H1 (cell line): ENCODE measurements at regions not wholly inside any gene's neighbourhood (a gene's known extent, or its start where the extent isn't known, plus 50 kb on each side); places are given as distances from the start of the nearest gene placed in this dataset.

Experiments used
- CTCF ChIA-PET: fragments of 300-600 bp; sonication (Branson Sonifier 250); formaldehyde crosslinking; loops from one replicate; lab custom pipeline; 2021; ENCODE audit not compliant: partially characterized antibody; lab: Charles Lee
- POLR2A ChIA-PET: fragments of 300-600 bp; sonication (Branson Sonifier 250); formaldehyde crosslinking; loops from one replicate; lab custom pipeline; 2021; ENCODE audit warnings: inconsistent platforms; ENCODE audit not compliant: partially characterized antibody; lab: Charles Lee
- DNase-seq, 2 experiments: peaks; one replicate each; pipeline versions ENCODE4 v3.0.0 to v3.0.0-alpha.2; 2010 to 2022; ENCODE audit warnings: low spot score in 2 of 2, low read depth in 1 of 2, mixed read lengths in 1 of 2
- FAIRE-seq: peaks from 2 replicates; lab custom pipeline; 2011; peaks lifted over from hg19 to GRCh38; lab: Jason Lieb, UNC
- H2AFZ ChIP-seq: 2 replicates; pipeline ENCODE4 v1.8.1; 2012; ENCODE audit warnings: low read length, inconsistent platforms
- H2AK5ac ChIP-seq: 2 replicates; pipeline ENCODE4 v1.6.1; 2013; ENCODE audit warnings: low read depth, low read length
- H2BK120ac ChIP-seq: replicated peaks from 2 replicates; pipeline ENCODE3; 2013; ENCODE audit warnings: low read depth, low read length, inconsistent platforms
- H2BK12ac ChIP-seq: 2 replicates; pipeline ENCODE4 v1.6.1; 2013; ENCODE audit warnings: low read depth, low read length
- H2BK15ac ChIP-seq: 2 replicates; pipeline ENCODE4 v1.6.1; 2013; ENCODE audit warnings: low read length
- H2BK20ac ChIP-seq: 2 replicates; pipeline ENCODE4 v1.6.1; 2013; ENCODE audit warnings: low read length
- H2BK5ac ChIP-seq: 2 replicates; pipeline ENCODE4 v1.6.1; 2013; ENCODE audit warnings: low read depth, low read length
- H3K14ac ChIP-seq: 2 replicates; pipeline ENCODE4 v1.6.1; 2013; ENCODE audit warnings: inconsistent platforms; ENCODE audit not compliant: insufficient read length
- H3K18ac ChIP-seq: 2 replicates; pipeline ENCODE4 v1.6.1; 2013; ENCODE audit warnings: low read length; ENCODE audit errors: extremely low read depth
- H3K23ac ChIP-seq: 2 replicates; pipeline ENCODE4 v1.6.1; 2013; ENCODE audit warnings: inconsistent platforms; ENCODE audit not compliant: insufficient read length
- H3K23me2 ChIP-seq: 2 replicates; pipeline ENCODE4 v1.6.1; 2013; ENCODE audit warnings: low read depth, low read length
- H3K27ac ChIP-seq: 2 replicates; pipeline ENCODE4 v1.6.1; 2011; ENCODE audit warnings: low read depth, low read length, inconsistent platforms
- H3K27me3 ChIP-seq, 4 experiments: replicated peaks in 1 of 4; 1 replicate in 1 of 4; 2 replicates in 3 of 4; pipeline versions ENCODE4 v1.6.1 to v1.8.1; 2011 to 2013; ENCODE audit warnings: low read length in 3 of 4, mild to moderate bottlenecking in 3 of 4, inconsistent platforms in 2 of 4, mixed read lengths in 2 of 4, moderate library complexity in 1 of 4; ENCODE audit not compliant: control insufficient read depth in 3 of 4, insufficient read depth in 3 of 4; ENCODE audit errors: extremely low read depth in 1 of 4
- H3K36me3 ChIP-seq, 4 experiments: 2 replicates each; pipeline versions ENCODE4 v1.6.1 to v1.8.1; 2011 to 2013; ENCODE audit warnings: mild to moderate bottlenecking in 4 of 4, low read length in 3 of 4, moderate library complexity in 2 of 4, control low read depth in 1 of 4, inconsistent platforms in 1 of 4; ENCODE audit not compliant: insufficient read depth in 4 of 4, control insufficient read depth in 2 of 4
- H3K4ac ChIP-seq: replicated peaks from 2 replicates; pipeline ENCODE3; 2013; ENCODE audit warnings: low read length, low read depth, mixed read lengths, inconsistent platforms; ENCODE audit not compliant: insufficient read length
- H3K4me1 ChIP-seq, 4 experiments: replicated peaks in 1 of 4; 1 replicate in 1 of 4; 2 replicates in 3 of 4; pipeline versions ENCODE4 v1.6.1 to v1.8.1; 2011 to 2013; ENCODE audit warnings: low read length in 3 of 4, inconsistent platforms in 2 of 4, mixed read lengths in 1 of 4; ENCODE audit not compliant: insufficient read depth in 4 of 4, control insufficient read depth in 3 of 4
- H3K4me2 ChIP-seq, 2 experiments: 2 replicates each; pipeline versions ENCODE4 v1.6.1 to v1.8.1; 2011 to 2013; ENCODE audit warnings: low read depth in 2 of 2, low read length in 2 of 2, control low read depth in 1 of 2, inconsistent platforms in 1 of 2, mild to moderate bottlenecking in 1 of 2; ENCODE audit not compliant: insufficient read depth in 1 of 2
- H3K4me3 ChIP-seq, 4 experiments: fragments of 200-600, 300-600 bp in 1 of 4; sonication (generic), shearing (Covaris generic), sonication (Bioruptor Twin) in 1 of 4; 2 replicates each; pipeline versions ENCODE4 v1.5.1 to v1.8.1; 2011 to 2016; ENCODE audit warnings: low read length in 4 of 4, low read depth in 3 of 4, control low read depth in 2 of 4, inconsistent platforms in 2 of 4, mild to moderate bottlenecking in 2 of 4, mixed read lengths in 1 of 4, moderate library complexity in 1 of 4; ENCODE audit not compliant: insufficient read depth in 2 of 4; ENCODE audit errors: extremely low read depth in 1 of 4
- H3K56ac ChIP-seq: replicated peaks from 2 replicates; pipeline ENCODE3; 2013; ENCODE audit warnings: low read depth, mild to moderate bottlenecking, mixed read lengths, low read length, inconsistent platforms; ENCODE audit not compliant: insufficient read length
- H3K79me1 ChIP-seq: 2 replicates; pipeline ENCODE4 v1.6.1; 2013; ENCODE audit warnings: low read depth, low read length, control low read depth
- H3K79me2 ChIP-seq, 2 experiments: 2 replicates each; pipeline versions ENCODE4 v1.6.1 to v1.8.1; 2012 to 2013; ENCODE audit warnings: low read length in 2 of 2, mild to moderate bottlenecking in 2 of 2, inconsistent platforms in 1 of 2; ENCODE audit not compliant: insufficient read depth in 2 of 2, control insufficient read depth in 1 of 2
- H3K9ac ChIP-seq, 4 experiments: replicated peaks in 1 of 4; 1 replicate in 1 of 4; 2 replicates in 3 of 4; pipeline versions ENCODE4 v1.6.1 to v1.8.1; 2011 to 2013; ENCODE audit warnings: low read depth in 3 of 4, low read length in 3 of 4, control low read depth in 2 of 4, mild to moderate bottlenecking in 2 of 4, moderate library complexity in 2 of 4, inconsistent platforms in 1 of 4; ENCODE audit errors: extremely low read depth in 1 of 4
- H3K9me3 ChIP-seq, 2 experiments: 2 replicates each; pipeline versions ENCODE4 v1.6.1 to v1.8.1; 2012 to 2013; ENCODE audit warnings: mild to moderate bottlenecking in 2 of 2, moderate library complexity in 2 of 2, control low read depth in 1 of 2, inconsistent platforms in 1 of 2, low read depth in 1 of 2, low read length in 1 of 2, mixed read lengths in 1 of 2; ENCODE audit not compliant: insufficient read depth in 2 of 2
- H4K20me1 ChIP-seq, 2 experiments: replicated peaks in 1 of 2; 2 replicates each; pipeline versions ENCODE3 to v1.8.1; 2011 to 2013; ENCODE audit warnings: inconsistent platforms in 2 of 2, low read length in 2 of 2, mild to moderate bottlenecking in 1 of 2; ENCODE audit not compliant: insufficient read depth in 2 of 2, control insufficient read depth in 1 of 2
- H4K5ac ChIP-seq: 2 replicates; pipeline ENCODE4 v1.6.1; 2013; ENCODE audit warnings: low read length, low read depth, mixed read lengths, inconsistent platforms; ENCODE audit not compliant: insufficient read length
- H4K8ac ChIP-seq: 2 replicates; pipeline ENCODE4 v1.8.0; 2013; ENCODE audit warnings: mild to moderate bottlenecking, moderate library complexity, low read length, inconsistent platforms; ENCODE audit not compliant: insufficient read depth; ENCODE audit errors: extremely low read depth
- H4K91ac ChIP-seq: replicated peaks from 2 replicates; pipeline ENCODE3; 2013; ENCODE audit warnings: low read length, mixed read lengths, inconsistent platforms; ENCODE audit not compliant: insufficient read length
- CEBPB ChIP-seq: IDR thresholded peaks from 2 replicates; pipeline ENCODE4 v1.6.1; 2012; ENCODE audit warnings: low read depth, low read length
- WGBS, 2 experiments: shearing (Covaris generic) in 1 of 2; methylation state at CpG; one replicate each; pipeline versions ENCODE4 v1.1.6 to v1.1.7; 2013 to 2015; ENCODE audit warnings: low lambda C conversion rate in 2 of 2, mixed read lengths in 2 of 2, inconsistent platforms in 1 of 2, low coverage in 1 of 2, missing lambda C conversion rate in 1 of 2; ENCODE audit not compliant: insufficient replicate concordance in 2 of 2, insufficient coverage in 1 of 2, insufficient read length in 1 of 2; ENCODE audit errors: extremely low coverage in 1 of 2, missing lambda C conversion rate in 1 of 2; 5-methylcytosine and 5-hydroxymethylcytosine counted together

DNA sequence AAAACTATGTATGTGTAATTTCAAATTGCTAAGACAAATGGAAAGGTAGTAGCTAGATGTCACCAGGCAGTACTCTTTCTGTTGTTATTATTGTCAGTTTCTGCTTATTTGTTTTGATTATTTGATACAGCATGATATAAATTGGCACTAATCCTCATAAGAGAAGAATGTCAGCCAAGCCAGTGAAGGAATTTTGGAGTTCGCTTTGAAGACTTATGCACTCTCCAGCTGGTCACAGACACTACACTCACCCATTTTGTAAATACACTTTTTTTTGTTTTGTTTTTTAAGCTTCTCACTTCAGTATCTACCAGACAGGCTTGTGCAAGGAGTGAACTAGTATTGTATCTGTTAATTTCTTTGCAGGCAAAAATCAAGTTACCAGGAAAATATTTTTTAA, 180.2 kb upstream of the TTC14 start:
- H3K9ac ChIP-seq = no peak overlapping the region
- H2AFZ ChIP-seq = no peak overlapping the region
- no peak overlapping the region for H2BK12ac ChIP-seq
- H4K91ac ChIP-seq = no peak overlapping the region
- DNase-seq = no peak
- H3K79me2 ChIP-seq = no peaks in the 10 kb centered on the region
- no peak overlapping the region for H3K23ac ChIP-seq
- H3K36me3 ChIP-seq = no peaks in the 10 kb centered on the region
- no peaks in the 10 kb centered on the region for H3K23me2 ChIP-seq
- H2BK5ac ChIP-seq = no peak overlapping the region
- H3K56ac ChIP-seq = no peak overlapping the region
- H4K5ac ChIP-seq = no peak overlapping the region
- no peaks in the 10 kb centered on the region for H3K27me3 ChIP-seq
- H3K14ac ChIP-seq = no peak overlapping the region
- no peak overlapping the region for H3K4ac ChIP-seq
- H3K9me3 ChIP-seq = no peaks in the 10 kb centered on the region
- no peak overlapping the region for H3K18ac ChIP-seq
- ChIA-PET POLR2A (no interaction called here), CTCF (interaction anchor here (0.6 kb wide), 2 partner anchors 354 to 1516 kb away, joined by 3 read pairs; no protein-coding TSS in a partner anchor)
- H4K8ac ChIP-seq = no peak overlapping the region
- no peaks in the 10 kb centered on the region for H3K4me1 ChIP-seq
- H2AK5ac ChIP-seq = no peak overlapping the region
- no peak overlapping the region for H2BK15ac ChIP-seq
- H3K4me2 ChIP-seq = no peak overlapping the region
- no peak for FAIRE-seq
- no peaks in the 10 kb centered on the region for H3K79me1 ChIP-seq
- H3K27ac ChIP-seq = no peak overlapping the region
- H3K4me3 ChIP-seq = no peak overlapping the region
- no peak overlapping the region for H2BK20ac ChIP-seq
- WGBS, 2 experiments = 96% methylated on average over 1 of the region's 1 CpG; no CpG with 5 or more reads in 1 of the 2 experiments
- no peak overlapping the region for H2BK120ac ChIP-seq
- no peaks in the 10 kb centered on the region for H4K20me1 ChIP-seq
- TF ChIP-seq CEBPB = no peak
